Vagina (tissue), 2 donors: ENCODE measurements at regions not wholly inside any gene's neighbourhood (a gene's known extent, or its start where the extent isn't known, plus 50 kb on each side); places are given as distances from the start of the nearest gene placed in this dataset.

Experiments used
- DNase-seq, 2 donors: peaks; one replicate each; pipeline ENCODE4 v3.0.0-alpha.2; 2017; ENCODE audit errors: extremely low spot score in 2 of 2
- H3K27ac ChIP-seq: fragments of 200-600 bp; sonication (generic); one replicate; pipeline ENCODE4 v1.5.1; 2019
- H3K27me3 ChIP-seq: fragments of 200-600 bp; sonication (generic); one replicate; pipeline ENCODE4 v1.5.1; 2019
- H3K36me3 ChIP-seq, 2 donors: fragments of 200-600 bp; sonication (generic); one replicate each; pipeline ENCODE4 v1.5.1; 2017 to 2019
- H3K4me1 ChIP-seq: fragments of 200-600 bp; sonication (generic); one replicate; pipeline ENCODE4 v1.5.1; 2019
- H3K4me3 ChIP-seq, 2 donors: fragments of 200-600 bp; sonication (generic); 1 replicate in 1 of 2; 2 replicates in 1 of 2; pipeline ENCODE4 v1.5.1; 2016 to 2019
- H3K9me3 ChIP-seq: fragments of 200-600 bp; sonication (generic); one replicate; pipeline ENCODE4 v1.5.1; 2019
- POLR2A ChIP-seq, 2 donors: fragments of 450-650 bp; IDR thresholded peaks; one replicate each; pipeline ENCODE4 v1.6.1; 2017; ENCODE audit warnings: antibody characterized with exemption in 2 of 2, mild to moderate bottlenecking in 2 of 2, moderate library complexity in 2 of 2
- POLR2AphosphoS5 ChIP-seq, 2 donors: sonication (generic); formaldehyde crosslinking; IDR thresholded peaks; one replicate each; pipeline ENCODE4 v1.9.0; 2017; ENCODE audit warnings: antibody characterized with exemption in 2 of 2, mild to moderate bottlenecking in 2 of 2, low read depth in 1 of 2; ENCODE audit not compliant: insufficient read depth in 1 of 2
- intact Hi-C: fragments of 100-400 bp; cut with DNase I; formaldehyde crosslinking; loops from one replicate; pipeline ENCODE4 v1.15.1; 2023
- TF ChIP-seq, protein P1 (sequence below), 3 experiments: fragments of 450-650 bp in 2 of 3; fragments of 200-600 bp in 1 of 3; sonication (generic) in 1 of 3; IDR thresholded peaks; one replicate each; pipeline ENCODE4 v1.5.1; 2017 to 2019; ENCODE audit warnings: antibody characterized with exemption in 3 of 3, mild to moderate bottlenecking in 2 of 3, moderate library complexity in 2 of 3

DNA sequence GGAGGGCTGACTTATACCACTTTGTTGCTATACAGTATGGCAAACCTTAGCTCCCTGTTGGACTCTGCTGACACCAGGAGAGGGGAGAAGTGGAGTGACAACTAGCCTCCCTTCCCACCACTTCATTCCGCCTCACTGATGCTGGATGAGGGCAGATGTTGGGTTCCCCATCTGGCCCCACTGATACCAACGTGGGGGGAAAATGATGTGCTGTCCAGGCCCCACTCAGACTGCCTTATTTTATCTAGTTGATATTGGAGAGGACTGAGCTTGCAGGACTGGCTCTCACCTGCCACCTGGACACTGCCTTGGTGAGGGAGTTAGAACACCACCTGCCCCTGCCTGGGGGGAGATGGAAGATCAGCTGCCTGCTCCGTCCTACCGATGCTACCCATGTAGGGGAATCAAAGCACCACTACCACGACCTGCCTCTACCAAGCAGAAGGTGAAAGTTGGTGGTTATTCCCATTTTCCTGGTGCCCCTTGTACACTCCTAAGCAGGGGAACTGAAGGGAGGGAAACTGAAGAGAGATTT lies 292.1 kb downstream of the GADD45G start:
- intact Hi-C loops, result no loop called here
- no peak for DNase-seq
- H3K27me3 ChIP-seq, result no peaks in the 10 kb centered on the region
- H3K9me3 ChIP-seq, result no peaks in the 10 kb centered on the region
- TF ChIP-seq POLR2A (IDR thresholded peaks at IDR 0.05) (no peak), POLR2AphosphoS5 (IDR thresholded peaks at IDR 0.05; ENCODE audit: insufficient read depth in 1 of 2, low read depth in 1 of 2) (no peak)
- TF ChIP-seq, protein P1, sequence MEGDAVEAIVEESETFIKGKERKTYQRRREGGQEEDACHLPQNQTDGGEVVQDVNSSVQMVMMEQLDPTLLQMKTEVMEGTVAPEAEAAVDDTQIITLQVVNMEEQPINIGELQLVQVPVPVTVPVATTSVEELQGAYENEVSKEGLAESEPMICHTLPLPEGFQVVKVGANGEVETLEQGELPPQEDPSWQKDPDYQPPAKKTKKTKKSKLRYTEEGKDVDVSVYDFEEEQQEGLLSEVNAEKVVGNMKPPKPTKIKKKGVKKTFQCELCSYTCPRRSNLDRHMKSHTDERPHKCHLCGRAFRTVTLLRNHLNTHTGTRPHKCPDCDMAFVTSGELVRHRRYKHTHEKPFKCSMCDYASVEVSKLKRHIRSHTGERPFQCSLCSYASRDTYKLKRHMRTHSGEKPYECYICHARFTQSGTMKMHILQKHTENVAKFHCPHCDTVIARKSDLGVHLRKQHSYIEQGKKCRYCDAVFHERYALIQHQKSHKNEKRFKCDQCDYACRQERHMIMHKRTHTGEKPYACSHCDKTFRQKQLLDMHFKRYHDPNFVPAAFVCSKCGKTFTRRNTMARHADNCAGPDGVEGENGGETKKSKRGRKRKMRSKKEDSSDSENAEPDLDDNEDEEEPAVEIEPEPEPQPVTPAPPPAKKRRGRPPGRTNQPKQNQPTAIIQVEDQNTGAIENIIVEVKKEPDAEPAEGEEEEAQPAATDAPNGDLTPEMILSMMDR (IDR thresholded peaks at IDR 0.05), result no peak
- peaks cover 12% of the 10 kb centered on the region for H3K4me1 ChIP-seq
- no peak overlapping the region for H3K27ac ChIP-seq
- H3K4me3 ChIP-seq, result no peak overlapping the region
- H3K36me3 ChIP-seq, result no peaks in the 10 kb centered on the region

DNA sequence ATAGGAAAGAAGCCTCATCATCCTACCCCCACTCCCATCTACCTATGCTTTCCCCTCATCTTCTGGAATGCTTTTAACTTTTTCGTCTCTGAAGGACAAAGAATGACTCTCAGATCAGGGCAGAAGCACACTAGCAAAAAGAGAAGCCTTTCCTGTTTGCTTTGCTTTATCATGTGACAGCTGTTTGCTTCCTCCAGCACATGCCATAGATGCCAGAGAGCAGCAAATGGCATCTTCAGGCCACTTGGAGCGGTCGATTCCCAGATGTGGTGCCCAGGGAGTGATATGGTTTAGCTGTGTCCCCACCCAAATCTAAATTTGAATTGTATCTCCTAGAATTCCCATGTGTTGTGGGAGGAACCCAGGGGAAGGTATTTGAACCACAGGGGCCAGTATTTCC lies 294.8 kb downstream of the GADD45G start:
- TF ChIP-seq POLR2AphosphoS5 (IDR thresholded peaks at IDR 0.05; ENCODE audit: insufficient read depth in 1 of 2, low read depth in 1 of 2) (no peak), POLR2A (IDR thresholded peaks at IDR 0.05) (no peak)
- TF ChIP-seq, protein P1 (IDR thresholded peaks at IDR 0.05), result no peak
- intact Hi-C loops, result no loop called here
- DNase-seq, result no peak

DNA sequence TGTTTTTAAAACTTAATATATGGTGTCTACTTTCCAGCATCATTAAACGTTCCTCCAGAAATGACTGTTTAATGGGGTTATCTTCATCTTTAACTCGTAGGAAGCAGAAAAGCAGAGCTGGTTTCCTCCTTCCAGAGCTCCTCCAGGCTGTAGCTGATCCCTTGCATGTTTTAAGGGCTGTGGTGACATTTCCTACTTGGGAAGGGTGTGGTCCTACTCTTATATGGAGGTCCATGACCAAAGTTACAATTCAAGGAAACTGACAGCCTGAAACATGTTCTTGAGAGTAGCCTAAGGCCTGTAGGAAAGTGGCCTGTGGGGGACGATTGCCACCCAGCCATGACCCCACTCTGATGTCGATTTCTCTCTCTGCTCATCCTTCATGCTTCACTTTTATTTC lies 297.1 kb downstream of the GADD45G start:
- TF ChIP-seq POLR2AphosphoS5 (IDR thresholded peaks at IDR 0.05; ENCODE audit: insufficient read depth in 1 of 2, low read depth in 1 of 2) (no peak), POLR2A (IDR thresholded peaks at IDR 0.05) (no peak)
- TF ChIP-seq, protein P1 (IDR thresholded peaks at IDR 0.05), result no peak
- intact Hi-C loops, result no loop called here
- DNase-seq, result no peak

More for the DNA sequence above, 294.8 kb downstream of the GADD45G start:
- H3K27me3 ChIP-seq, result no peaks in the 10 kb centered on the region
- no peaks in the 10 kb centered on the region for H3K4me1 ChIP-seq
- H3K36me3 ChIP-seq, result no peaks in the 10 kb centered on the region
- H3K9me3 ChIP-seq, result no peaks in the 10 kb centered on the region
- H3K27ac ChIP-seq, result no peak overlapping the region
- H3K4me3 ChIP-seq, result no peak overlapping the region

DNA sequence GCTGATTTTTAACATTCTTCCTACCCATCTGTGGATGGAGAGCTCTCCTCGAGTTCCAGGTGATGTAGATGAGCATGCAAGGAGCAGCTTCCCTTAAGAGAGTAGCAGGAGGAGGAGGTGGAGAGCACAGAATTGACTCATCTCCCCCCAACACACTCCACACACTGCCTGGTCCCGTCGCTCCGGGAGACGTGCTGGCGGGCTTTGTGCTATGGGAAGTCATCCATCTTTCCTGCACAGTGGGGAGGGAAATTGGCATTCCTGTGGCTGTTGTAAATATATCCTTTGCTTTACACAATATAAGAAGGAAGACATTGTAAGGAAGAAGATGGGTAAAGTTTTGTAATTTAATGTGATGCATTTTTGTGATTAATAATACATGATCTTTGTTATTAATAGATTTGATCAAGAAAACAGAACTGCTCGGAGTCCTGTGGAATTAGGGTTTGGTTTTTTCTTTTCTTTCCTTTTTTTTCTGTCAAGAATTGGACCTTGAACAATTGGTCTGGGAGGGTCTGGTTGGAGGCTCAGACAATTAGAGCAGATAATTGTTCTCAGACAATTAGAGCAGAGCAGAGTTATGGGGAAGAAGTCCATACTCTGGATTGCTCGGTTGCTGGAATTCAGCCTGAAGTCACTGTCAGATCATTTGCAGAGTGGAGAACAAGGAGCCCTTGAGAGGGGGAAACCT lies 297.8 kb downstream of the GADD45G start:
- no peaks in the 10 kb centered on the region for H3K36me3 ChIP-seq
- H3K4me3 ChIP-seq, result no peak overlapping the region
- H3K27me3 ChIP-seq, result no peaks in the 10 kb centered on the region
- intact Hi-C loops, result no loop called here
- no peak for TF ChIP-seq POLR2A (IDR thresholded peaks at IDR 0.05)
- TF ChIP-seq POLR2AphosphoS5 (IDR thresholded peaks at IDR 0.05; ENCODE audit: insufficient read depth in 1 of 2, low read depth in 1 of 2), result no peak
- TF ChIP-seq, protein P1 (IDR thresholded peaks at IDR 0.05), result no peak
- H3K27ac ChIP-seq, result no peak overlapping the region
- no peak for DNase-seq
- no peaks in the 10 kb centered on the region for H3K4me1 ChIP-seq
- no peaks in the 10 kb centered on the region for H3K9me3 ChIP-seq

More for the DNA sequence above, 297.1 kb downstream of the GADD45G start:
- no peaks in the 10 kb centered on the region for H3K9me3 ChIP-seq
- no peaks in the 10 kb centered on the region for H3K27me3 ChIP-seq
- no peak overlapping the region for H3K27ac ChIP-seq
- no peaks in the 10 kb centered on the region for H3K4me1 ChIP-seq
- no peaks in the 10 kb centered on the region for H3K36me3 ChIP-seq
- no peak overlapping the region for H3K4me3 ChIP-seq

DNA sequence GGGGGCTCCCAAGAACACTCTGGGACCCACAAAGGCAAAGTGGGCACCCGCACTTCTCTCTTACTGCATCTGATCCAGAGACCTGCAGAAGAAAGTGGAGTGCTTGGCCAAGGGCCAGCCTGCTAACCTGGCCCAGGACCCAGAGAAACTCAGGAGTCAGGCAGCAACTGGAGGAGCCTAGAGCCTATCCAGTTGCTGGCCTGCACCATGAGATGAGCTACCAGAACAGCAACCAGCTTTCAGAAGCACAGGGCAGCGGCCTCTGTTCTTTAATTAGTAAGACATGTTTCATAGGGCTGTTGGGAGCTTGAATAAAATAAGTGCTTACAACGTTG lies 298.3 kb downstream of the GADD45G start:
- no peak for DNase-seq
- intact Hi-C loops, result no loop called here
- H3K27me3 ChIP-seq, result no peaks in the 10 kb centered on the region
- H3K9me3 ChIP-seq, result no peaks in the 10 kb centered on the region
- H3K4me1 ChIP-seq, result no peaks in the 10 kb centered on the region
- no peaks in the 10 kb centered on the region for H3K36me3 ChIP-seq
- TF ChIP-seq, protein P1 (IDR thresholded peaks at IDR 0.05), result no peak
- H3K4me3 ChIP-seq, result no peak overlapping the region
- H3K27ac ChIP-seq, result no peak overlapping the region
